ENCODE measurements at regions not wholly inside any gene's neighbourhood (a gene's known extent, or its start where the extent isn't known, plus 50 kb on each side); places are given as distances from the start of the nearest gene placed in this dataset.

GRCh38 chr7:116449441-116449840 lies 50.1 kb upstream of the CAV2 start:
- Histone ChIP-seq H3K27ac (ENCODE audit: extremely low read depth, low read depth, low read length) (no peak overlapping the region), H3K4me1 (ENCODE audit: control insufficient read depth, insufficient read depth, low read length) (peaks cover 9% of the 10 kb centered on the region), H3K36me3 (ENCODE audit: control insufficient read depth in 2 of 2, insufficient read depth in 1 of 2, low read length in 2 of 2) (no peaks in the 10 kb centered on the region), H3K4me3 (ENCODE audit: low read depth, low read length) (no peak overlapping the region), H3K9me3 (ENCODE audit: control insufficient read depth, insufficient read depth, low read depth, low read length) (no peaks in the 10 kb centered on the region)
- ChIA-PET CTCF (interaction anchor here (0.6 to 1.1 kb wide), 3 partner anchors 135 to 588 kb away, joined by 3 to 4 read pairs (median 3); no protein-coding TSS in a partner anchor), POLR2A (no interaction called here)
- no peak for TF ChIP-seq ZNF16 (tag by site-specific recombination; IDR thresholded peaks at IDR 0.05; ENCODE audit: low read depth)
- TF ChIP-seq ZNF175 (tag by site-specific recombination; IDR thresholded peaks at IDR 0.05), result no peak
- no peak for TF ChIP-seq ZNF324 (tag by site-specific recombination; IDR thresholded peaks at IDR 0.05)
- TF ChIP-seq ZBTB6 (tag by site-specific recombination; IDR thresholded peaks at IDR 0.05), result no peak
- no peak for TF ChIP-seq ZNF768 (tag by site-specific recombination; IDR thresholded peaks at IDR 0.05)
- TF ChIP-seq TCF7L2 (IDR thresholded peaks at IDR 0.05; ENCODE audit: borderline replicate concordance, low read depth, low read length), result no peak
- TF ChIP-seq PRDM1 (tag by site-specific recombination; IDR thresholded peaks at IDR 0.05), result peak; percentile 73
- TF ChIP-seq ZNF391 (tag by site-specific recombination; IDR thresholded peaks at IDR 0.05; ENCODE audit: borderline replicate concordance, low read depth), result no peak
